Amniotic stem cell (primary cell): ENCODE measurements at regions not wholly inside any gene's neighbourhood (a gene's known extent, or its start where the extent isn't known, plus 50 kb on each side); places are given as distances from the start of the nearest gene placed in this dataset.
"Not testable (repeated sequence)": the region's sequence is repeated elsewhere in the genome, so short reads cannot be mapped to it uniquely, and the experiment has no call there.

Source experiments
- DNase-seq: peaks from one replicate; lab custom pipeline; 2025; lab: John Stamatoyannopoulos, UW

DNA sequence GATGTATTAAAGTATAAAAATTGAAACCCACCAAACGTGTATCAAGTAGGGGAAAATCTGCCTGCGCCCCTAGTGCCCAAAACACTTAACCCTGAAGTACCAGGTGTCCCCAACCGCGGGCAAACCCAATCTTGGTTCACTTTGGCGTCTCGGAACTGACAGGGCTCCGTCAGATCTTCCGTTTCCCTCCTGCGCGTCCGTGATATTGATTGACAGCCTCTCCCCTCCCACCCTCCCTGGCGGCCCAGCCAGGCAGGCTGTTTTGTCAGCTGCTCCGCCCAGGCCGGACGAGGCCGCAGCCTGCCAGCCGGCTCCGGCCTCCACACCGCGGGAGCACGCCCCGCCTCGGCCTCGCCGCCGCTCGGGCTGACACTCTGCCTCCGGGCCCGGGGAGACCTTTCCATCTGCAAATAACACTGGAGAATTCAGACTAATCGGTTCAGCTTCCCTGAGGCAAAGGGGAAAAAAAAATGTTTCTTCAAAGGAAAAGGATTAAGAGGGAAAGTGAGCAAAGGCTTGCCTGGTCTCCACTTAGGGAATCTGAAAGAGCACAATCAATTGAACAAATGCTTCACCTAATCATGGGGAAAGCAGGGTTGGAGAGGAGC is 234.9 kb upstream of the MCHR2 start:
- DNase-seq = no peak

DNA sequence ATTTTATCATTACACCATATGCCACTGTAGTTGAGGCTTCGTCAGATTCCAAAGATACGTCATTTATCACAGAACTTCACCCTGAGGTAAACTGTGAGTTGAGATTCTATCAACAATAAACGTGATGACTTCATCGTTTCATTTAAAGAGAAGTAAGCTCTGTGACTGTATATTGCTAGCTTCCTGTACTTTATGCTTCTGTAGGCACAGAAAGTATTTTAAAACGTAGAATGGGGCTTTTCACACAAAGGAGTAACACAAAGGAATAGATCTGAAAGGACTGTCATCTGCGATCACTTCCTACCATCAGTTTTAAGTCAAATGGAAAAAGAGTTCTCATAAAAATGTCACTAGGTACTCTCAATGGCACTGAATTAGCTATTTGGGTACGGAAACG is 234.4 kb upstream of the MCHR2 start:
- DNase-seq = no peak

DNA sequence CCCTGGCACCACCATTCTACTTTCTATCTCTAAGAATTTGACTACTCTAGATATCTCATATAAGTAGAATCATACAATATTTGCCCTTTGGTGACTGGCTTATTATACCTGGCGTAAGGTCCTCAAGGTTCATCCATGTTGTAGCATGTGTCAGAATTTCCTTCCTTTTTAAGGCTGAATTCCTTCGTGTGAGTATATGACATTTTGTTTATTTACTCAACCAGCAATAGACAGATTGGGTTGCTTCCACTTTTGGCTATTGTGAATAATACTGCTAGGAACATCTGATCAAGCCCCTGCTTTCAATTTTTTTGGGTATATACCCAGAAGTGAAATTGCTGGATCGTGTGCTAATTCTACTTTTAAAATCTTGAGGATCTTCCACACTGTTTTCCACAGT is 232.8 kb upstream of the MCHR2 start:
- no peak for DNase-seq

DNA sequence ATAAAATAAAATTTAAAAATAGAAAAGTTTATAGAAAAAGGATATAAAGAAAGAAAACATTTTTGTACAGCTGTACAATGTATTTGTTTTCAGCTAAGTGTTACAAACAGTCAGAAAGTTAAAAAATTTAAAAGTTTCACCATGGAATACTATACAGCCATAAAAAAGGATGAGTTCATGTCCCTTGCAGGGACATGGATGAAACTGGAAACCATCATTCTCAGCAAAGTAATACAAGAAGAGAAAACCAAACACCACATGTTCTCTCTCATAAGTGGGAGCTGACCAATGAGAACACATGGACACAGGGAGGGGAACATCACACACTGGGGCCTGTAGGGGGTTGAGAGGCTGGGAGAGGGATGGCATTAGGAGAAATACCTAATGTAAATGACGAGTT is 229.9 kb upstream of the MCHR2 start:
- not testable (repeated sequence) for DNase-seq

DNA sequence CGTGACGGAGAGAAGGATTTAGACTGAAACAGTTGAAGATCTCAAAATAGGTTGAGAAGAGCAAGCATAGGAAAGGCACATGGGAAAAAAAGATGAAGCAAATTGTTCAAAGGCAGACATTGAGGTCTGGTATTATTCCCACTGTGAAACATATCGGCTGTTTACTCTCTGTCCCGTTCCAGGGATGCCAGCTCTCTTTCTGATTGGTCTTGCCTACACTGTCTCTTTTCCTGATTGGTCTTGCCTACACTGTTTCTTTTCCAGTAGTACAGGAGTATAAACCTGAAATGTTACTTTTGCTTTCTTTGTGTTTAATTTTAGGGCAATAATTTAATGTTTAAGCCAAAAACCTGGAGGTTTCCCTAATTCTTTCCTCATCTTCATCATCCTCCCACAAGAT is 226.5 kb upstream of the MCHR2 start:
- no peak for DNase-seq

DNA sequence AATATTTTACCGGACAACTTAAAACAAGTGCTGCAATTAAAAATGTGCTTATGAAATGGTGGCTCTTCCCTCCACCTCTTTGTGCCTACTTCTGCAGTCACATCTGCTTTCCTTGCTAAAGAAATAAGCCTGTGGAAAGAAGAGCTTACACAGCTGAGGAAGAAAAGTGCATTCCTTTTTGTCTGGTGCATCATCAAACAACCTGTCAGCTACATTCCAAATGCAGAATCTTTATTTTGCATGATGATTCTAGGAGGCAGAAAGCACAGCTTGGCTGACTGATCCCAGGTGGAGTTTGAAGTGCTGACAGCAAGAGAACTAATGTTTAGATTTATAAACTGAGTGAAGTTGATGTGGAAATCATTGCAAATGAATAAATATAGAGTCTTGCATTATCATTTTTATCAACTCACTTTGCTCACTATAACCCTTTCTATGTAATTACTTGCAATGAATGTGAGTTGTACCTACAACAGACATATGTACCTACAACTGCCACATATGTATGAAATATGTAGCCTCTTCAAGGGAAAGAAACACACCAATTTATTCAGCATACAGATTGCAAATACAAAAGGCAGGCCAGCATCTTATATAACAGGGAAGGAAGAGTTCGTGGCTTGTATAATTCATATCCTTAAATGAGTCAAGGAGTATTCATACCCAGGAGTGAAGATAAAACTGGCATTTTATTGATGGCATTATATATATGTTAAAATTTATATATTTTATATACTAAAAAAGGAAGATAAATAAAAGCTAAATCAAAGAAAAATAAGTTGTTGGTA is 223.4 kb upstream of the MCHR2 start:
- no peak for DNase-seq

DNA sequence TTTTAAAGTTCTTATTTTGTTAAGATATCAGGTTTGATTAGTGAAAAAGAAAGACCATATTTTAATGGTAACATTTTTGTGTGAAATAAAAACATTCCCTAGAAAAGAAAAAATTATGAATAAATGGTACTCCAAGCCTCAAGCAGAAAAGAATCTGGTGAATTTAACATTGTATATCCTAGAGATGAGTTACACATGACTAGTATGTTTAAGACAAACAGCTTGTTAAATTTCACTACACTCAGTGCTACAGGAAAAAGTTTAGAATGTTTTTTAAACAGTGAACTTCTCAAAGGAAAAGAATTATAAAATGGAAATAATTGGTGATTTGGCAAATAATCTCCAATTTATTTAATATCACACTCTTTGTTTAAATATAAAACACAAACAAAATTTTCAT is 222.7 kb upstream of the MCHR2 start:
- DNase-seq = no peak

DNA sequence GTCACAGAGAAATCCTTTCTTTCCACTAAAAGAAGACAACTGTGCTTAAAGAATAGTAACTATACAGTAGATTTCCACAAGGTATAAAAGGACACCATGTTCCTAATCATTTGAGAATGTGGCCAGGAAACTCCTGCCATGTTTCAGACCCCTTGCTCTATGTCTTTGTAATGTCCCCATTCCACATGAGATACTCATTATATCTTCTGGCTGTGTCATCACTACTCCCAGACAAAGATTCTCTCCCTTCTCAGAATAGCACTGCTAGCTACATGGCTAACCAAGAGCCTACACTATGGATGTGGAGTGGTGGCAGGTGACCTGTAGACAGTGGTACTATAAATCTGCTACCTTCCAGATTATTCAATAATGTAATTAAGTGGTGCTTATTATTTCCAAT is 218.1 kb upstream of the MCHR2 start:
- DNase-seq = no peak

DNA sequence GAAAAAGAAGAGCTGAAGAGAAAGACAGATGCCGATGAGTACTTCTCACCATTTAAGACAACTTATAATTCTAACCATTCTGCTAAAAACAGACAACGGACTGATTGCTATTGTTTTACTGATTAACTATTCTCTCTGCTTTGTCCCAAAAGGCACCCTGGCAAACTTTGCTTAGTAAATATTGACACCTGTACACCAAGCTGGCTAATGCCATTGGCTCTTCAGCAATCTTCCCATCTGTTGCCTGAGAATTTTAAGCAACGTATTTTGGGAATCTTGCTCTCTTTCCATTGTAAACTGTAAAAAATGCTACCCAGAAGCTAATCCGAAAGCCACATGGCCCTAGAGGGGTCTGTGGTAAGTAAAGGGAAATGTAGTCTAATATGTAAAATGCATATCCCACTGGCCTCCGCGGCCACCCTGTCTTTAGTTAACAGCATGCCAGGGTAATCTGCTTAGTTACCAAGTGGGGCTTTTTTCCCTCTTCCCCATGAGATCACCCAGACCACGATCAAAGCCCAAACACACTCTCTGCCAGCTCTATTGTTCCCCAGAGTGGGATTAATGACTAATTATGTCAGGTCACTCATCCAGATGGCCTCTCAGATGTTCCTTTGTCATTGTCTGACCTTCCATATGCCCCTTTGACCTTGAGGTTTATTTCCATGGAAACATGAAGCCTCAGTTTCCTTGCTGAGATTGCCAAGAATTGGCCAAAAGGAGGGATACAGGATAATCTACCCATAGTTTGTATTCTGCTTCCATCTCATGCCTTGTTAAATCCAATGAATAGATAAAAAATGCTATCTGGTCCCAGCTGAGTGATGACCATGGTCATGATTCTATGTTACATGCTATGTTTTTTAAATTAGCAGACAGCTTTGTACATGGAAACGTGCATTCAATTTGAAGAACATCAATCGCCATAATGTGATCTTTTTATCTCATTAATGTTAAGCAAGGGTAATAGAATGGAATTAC is 216.4 kb upstream of the MCHR2 start:
- no peak for DNase-seq

DNA sequence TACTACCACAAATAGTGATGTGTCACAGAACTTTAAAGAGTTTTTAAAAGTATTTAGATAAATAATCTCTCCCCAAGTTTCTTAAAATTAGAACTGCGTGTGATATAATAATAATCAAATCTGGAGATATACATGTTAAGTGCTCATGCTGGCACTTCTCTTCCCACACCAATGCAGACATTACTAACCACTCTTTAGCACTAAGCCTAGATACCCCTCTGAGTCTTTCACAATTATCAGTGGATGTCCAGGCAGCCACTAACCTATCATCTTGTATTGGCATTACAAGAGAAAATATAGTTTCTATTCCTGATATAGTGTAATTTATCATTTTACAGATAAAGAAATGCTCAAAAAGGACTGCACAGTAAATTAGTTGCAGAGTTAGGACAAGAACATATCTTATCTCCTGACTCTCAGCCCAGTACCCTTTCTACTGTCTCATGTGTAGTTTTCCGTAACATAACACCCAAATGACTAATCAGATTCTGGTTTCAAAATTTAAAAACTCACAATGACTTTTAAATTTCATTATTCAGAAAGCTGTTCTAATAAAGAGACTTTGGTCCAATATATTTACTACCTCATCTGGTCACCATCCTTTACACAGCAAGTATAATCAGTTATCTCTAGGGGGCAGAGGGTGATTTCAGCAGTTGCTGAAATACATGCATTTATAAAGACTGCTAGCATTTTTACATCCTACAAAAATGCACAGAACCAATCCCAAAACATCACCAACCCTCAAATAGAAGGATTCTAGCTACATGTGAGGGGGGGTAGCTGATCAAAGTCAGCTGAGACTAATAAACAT is 215.5 kb upstream of the MCHR2 start:
- DNase-seq = no peak

DNA sequence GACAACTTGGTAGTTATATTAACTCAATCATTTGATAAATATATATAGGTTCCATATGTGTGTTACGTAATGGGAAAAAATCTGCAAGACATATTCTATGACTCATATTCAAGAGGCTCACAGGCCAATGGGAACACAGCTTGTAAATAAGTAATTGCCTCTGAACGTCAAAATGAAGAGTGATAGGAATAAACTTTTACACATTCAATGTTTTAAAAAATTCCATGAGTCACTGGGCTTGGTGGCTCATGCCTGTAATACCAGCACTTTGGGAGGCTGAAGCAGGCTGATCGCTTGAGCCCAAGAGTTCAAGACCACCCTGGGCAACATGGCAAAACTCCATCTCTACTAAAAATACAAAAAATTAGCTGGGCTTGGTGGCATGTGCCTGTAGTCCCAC is 209.4 kb upstream of the MCHR2 start:
- peak; percentile 88 for DNase-seq

DNA sequence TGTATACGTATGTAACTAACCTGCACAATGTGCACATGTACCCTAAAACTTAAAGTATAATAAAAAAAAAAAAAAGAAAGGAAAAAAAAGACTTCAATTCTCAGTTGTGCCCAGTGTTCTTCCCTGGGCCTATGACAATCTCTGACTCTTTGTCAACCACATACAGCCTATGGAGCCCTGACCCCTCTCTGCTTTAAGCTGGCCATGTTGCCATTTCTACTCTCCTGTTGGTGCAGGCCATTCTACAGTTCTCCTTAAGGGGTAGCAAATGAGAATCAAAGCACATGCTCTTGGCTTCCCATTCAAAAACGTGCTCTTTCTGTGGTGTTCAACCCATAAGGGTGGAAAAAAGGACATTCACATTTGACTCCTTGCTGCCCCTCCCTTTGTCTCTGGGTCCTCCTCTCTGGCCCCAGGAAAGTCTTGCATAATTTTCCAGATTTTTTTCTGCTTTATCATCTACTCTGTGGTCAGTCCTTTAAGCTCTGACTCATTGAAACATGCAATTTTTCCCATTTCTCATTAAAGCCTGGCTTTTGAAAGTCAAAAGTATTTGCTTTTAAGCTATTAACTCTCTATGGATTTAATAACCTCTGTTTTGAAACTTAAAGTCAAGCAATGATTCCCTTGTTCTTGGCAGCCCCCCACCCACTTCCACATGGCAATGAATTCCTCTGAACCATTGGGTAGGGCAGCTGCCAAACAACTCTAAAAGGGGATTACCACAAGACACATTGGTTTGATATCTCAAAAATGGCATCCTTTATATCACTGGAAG is 208.6 kb upstream of the MCHR2 start:
- DNase-seq = peak; percentile 91

DNA sequence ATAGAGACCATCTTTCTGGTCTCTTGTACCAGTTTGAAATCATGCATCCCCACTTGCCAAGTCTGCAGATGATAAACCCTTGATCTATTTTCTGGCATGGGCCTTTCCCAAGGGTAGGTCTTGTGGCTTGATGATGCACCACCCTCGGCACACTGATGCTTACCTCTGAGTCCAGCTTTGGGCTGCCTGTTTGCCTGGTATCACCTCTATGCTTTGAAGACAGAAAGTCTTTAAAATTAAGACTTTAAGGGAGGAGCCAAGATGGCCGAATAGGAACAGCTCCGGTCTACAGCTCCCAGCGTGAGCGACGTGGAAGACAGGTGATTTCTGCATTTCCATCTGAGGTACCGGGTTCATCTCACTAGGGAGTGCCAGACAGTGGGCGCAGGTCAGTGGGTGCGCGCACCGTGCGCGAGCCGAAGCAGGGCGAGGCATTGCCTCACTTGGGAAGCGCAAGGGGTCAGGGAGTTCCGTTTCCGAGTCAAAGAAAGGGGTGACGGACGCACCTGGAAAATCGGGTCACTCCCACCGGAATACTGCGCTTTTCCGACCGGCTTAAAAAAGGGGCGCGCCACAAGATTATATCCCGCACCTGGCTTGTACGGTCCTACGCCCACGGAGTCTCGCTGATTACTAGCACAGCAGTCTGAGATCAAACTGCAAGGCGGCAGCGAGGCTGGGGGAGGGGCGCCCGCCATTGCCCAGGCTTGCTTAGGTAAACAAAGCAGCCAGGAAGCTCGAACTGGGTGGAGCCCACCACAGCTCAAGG is 202.4 kb upstream of the MCHR2 start:
- DNase-seq = not testable (repeated sequence)

DNA sequence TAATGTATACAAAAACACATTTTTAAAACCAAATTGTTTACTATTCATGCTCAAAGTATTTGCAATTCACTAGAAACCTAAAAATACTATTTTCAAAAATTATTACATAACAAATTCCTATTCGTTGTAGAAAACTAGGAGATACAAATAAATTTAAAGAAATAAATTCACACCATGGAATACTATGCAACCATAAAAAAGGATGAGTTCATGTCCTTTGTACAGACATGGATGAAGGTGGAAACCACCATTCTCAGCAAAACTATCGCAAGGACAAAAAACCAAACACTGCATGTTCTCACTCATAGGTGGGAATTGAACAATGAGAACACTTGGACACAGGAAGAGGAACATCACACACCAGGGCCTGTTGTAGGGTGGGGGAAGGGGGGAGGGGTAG is 201.2 kb upstream of the MCHR2 start:
- not testable (repeated sequence) for DNase-seq

DNA sequence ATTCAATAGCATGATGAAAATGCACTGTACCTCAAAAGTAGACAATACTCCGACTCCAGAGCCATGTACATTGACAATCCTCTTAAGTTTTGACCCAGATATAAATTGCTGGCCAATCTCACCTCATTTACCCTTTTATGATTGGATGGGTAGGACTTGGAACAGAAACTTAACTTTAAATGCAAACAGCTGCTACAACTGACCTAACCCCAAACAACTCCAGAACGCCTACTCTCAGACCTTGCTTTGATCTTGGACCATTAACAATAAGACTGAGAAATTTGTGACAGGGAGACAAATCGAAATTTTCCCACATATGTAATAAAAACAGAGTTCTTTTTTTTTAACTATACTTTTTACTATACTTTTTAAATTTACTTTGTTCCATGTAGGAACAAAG is 200.5 kb upstream of the MCHR2 start:
- no peak for DNase-seq

DNA sequence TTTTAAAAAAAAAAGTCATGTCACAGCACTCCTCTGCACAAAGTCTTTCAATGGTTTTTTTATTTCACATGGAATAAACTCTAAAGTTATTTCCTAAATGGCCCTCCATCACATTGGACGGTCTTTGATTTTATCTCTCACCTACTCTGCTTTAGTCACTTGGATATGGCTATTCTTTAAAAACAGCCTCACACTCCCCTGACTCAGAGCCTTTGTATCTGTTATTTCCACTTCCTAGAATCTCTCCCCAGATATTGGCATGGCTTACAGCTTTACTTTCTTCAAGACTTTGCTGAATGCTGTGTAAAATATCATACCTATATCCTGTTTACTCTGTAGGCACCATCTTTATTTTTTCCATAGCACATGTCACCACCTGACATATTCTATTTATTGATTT is 194.7 kb upstream of the MCHR2 start:
- DNase-seq = no peak

DNA sequence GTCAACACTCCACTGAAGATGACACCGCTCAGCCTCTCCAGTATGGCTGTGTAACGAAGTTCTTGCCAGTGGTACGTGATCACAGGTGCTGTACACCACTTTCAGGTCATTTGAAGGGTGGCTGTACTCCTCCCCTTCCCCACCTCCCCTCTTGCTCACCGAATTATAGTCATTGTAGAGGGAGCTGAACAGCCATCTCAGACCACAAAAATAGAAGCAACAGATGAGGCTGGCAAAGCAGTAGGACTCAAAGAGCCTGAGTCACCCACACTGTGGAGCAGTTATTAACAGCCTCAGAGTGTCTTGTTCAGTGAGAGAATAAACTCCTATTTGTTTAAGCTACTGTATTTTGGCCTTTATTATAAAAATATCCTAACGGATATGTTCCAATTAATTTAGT is 192.5 kb upstream of the MCHR2 start:
- no peak for DNase-seq

DNA sequence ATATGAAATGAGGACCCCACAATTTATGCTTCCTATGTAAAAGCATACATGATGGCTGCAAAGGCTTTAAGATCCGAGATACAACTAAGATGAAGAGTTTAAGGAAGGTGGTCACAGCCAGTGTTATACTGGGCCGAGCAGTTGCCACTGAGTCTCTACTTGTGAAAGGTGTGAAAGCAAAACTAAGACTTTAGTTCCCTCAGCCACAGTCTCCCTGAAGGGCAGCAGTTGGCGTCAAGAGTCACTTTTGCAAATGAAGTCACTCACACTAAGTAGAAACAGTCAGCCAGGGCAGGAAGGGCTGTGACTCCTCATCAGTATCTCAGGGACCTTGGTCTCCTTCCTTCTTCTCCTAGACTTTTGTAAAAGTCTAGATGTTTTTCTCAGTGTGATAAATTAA is 191.6 kb upstream of the MCHR2 start:
- DNase-seq = no peak

DNA sequence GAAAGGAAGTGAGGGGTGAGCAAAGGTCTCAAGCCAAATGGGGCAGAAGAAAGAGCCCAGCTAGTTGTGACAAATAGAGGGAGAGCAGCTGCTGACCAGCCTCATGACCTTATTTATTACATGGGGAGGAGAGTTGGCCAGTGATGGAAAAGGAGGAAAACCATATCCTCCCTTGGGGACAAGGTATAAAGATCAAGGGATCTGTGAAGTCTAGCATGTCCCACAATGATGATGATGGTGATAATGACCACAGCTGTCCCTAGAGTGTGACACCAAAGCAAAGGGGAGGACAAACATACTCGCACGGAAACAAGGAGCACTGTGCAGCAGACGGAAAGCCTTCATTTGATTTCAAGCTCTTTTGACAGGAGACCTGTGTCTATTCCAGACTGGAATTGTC is 190.4 kb upstream of the MCHR2 start:
- DNase-seq = no peak

DNA sequence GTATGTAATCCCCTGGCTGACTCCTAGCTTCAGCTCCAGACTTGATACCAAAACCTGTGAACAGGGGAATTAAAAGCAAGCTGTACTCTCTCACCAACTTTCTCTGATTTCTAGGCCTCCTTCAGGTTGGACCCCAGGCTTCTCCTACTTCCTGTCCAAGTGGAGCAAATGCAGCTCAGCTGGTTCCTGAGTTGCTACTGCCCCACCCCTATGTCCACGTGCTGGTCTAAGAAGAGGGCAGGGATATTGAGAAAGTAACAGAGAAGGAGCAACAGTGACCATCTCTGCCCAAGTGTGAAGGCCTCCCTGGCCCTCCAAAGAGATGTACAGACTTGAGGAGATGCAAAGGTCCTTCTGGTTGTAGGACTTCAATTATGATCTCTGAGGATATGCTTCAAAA is 188.3 kb upstream of the MCHR2 start:
- no peak for DNase-seq
